ENCODE measurements at regions not wholly inside any gene's neighbourhood (a gene's known extent, or its start where the extent isn't known, plus 50 kb on each side); places are given as distances from the start of the nearest gene placed in this dataset.

DNA sequence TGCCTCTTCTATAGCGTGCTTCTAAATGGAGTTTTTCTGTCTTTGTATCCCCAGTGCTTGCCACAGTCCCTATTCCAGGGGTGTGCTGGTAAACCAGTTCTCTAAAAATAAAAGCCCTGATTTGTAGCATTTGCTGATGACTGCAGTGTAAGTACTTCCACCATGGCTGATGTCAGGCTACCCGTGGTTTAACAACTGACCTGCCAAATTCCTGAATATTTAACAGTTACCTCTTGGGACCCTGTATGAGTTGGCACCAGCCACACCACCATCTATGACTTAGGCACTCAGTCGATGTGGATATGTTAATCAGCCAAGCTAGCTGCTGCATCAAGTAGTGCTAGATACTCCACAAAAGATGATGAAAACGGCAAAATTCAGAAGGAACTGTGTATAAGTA is 94.0 kb upstream of the MTNR1B start:
- ATAC-seq (no peak), FAIRE-seq (no peak), DNase-seq (ENCODE audit: low spot score) (no peak)
- in situ Hi-C loops (cut with HindIII; ENCODE audit: extremely low pct_ligation_motif_present, low pct_unique_long_range_greater_than_20kb) (no loop called here), intact Hi-C loops (cut with micrococcal nuclease; ENCODE audit: unreplicated experiment) (no loop called here)
- no peaks in the 10 kb centered on the region for H3K4me1 ChIP-seq (ENCODE audit: insufficient read depth, low read length)
- H4K20me1 ChIP-seq (ENCODE audit: insufficient read depth, low read length) = no peaks in the 10 kb centered on the region
- H3K79me2 ChIP-seq (ENCODE audit: insufficient read depth, low read length) = no peaks in the 10 kb centered on the region
- ChIA-PET CTCF (ENCODE audit: low intra/inter-chr PET ratio, low total read pairs) (no interaction called here), POLR2A (no interaction called here)
- H3K27ac ChIP-seq (ENCODE audit: extremely low read length, insufficient read depth, low read length) = no peak overlapping the region
- no TSS peak for BruUV-seq (replicated peaks)
- H3K4me2 ChIP-seq (ENCODE audit: low read depth, low read length) = no peak overlapping the region
- H3K27me3 ChIP-seq (ENCODE audit: control insufficient read depth in 1 of 2, insufficient read depth in 2 of 2, low read length in 2 of 2) = no peaks in the 10 kb centered on the region
- H2AFZ ChIP-seq (ENCODE audit: low read length) = no peak overlapping the region
- 22% methylated on average over 4 of the region's 4 CpGs for WGBS (ENCODE audit: low lambda C conversion rate)
- no peaks in the 10 kb centered on the region for H3K36me3 ChIP-seq (replicated peaks in 1 of 2; ENCODE audit: control insufficient read depth in 1 of 2, insufficient read depth in 2 of 2, low read length in 2 of 2)
- no peak overlapping the region for H3K9ac ChIP-seq (ENCODE audit: insufficient read depth, low read depth, low read length)
- H3K4me3 ChIP-seq (replicated peaks in 1 of 3; ENCODE audit: insufficient read depth in 1 of 3, low read depth in 2 of 3, low read length in 3 of 3) = no peak overlapping the region
- H3K9me3 ChIP-seq (ENCODE audit: low read length) = no peaks in the 10 kb centered on the region
- no peak for TF ChIP-seq ZNF234 (CRISPR knock-in tag; conservative IDR thresholded peaks at IDR 0.05)
- no peak for TF ChIP-seq NKX3-1 (CRISPR knock-in tag; IDR thresholded peaks at IDR 0.05)
- no peak for TF ChIP-seq HOXA3 (CRISPR knock-in tag; IDR thresholded peaks at IDR 0.05)
- no peak for TF ChIP-seq BRCA1 (CRISPR knock-in tag; IDR thresholded peaks at IDR 0.05)
- TF ChIP-seq RXRA (CRISPR knock-in tag; IDR thresholded peaks at IDR 0.05) = no peak
- no peak for TF ChIP-seq REXO4 (CRISPR knock-in tag; IDR thresholded peaks at IDR 0.05; ENCODE audit: borderline replicate concordance)
- no peak for TF ChIP-seq KLF16 (CRISPR knock-in tag; IDR thresholded peaks at IDR 0.05)
- TF ChIP-seq, protein P1, sequence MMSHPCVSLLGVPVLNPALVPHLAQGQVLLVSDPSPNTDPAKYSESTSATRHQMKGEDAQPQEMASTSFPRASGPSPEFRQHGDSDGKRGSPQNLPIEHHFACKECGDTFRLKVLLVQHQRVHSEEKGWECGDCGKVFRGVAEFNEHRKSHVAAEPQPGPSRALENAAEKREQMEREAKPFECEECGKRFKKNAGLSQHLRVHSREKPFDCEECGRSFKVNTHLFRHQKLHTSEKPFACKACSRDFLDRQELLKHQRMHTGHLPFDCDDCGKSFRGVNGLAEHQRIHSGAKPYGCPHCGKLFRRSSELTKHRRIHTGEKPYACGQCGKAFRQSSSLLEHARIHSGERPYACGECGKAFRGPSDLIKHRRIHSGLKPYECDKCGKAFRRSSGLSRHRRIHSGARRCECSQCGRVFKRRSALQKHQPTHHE (CRISPR knock-in tag; IDR thresholded peaks at IDR 0.05; ENCODE audit: borderline replicate concordance) = no peak

DNA sequence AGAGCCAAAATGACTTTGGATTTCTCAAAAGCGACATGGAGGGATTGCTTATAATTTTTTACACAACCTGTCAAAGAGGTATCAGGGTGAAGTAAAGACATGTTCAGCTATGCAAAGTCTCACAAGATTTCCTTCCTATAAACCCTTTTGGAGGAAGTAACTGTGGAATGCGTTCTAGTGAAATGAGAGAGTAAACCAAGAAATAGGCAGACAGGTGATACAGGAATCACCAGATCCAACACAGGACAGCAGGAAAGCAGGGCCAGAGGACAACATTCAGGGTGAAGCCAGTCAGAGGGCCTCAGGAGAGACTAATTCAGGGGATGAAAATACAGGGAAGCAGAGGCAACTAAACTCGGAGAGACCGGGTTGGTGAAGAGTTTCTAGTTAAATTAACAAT is 90.4 kb upstream of the MTNR1B start:
- Histone ChIP-seq H3K27me3 (ENCODE audit: control insufficient read depth in 1 of 2, insufficient read depth in 2 of 2, low read length in 2 of 2) (no peaks in the 10 kb centered on the region), H3K36me3 (replicated peaks in 1 of 2; ENCODE audit: control insufficient read depth in 1 of 2, insufficient read depth in 2 of 2, low read length in 2 of 2) (no peaks in the 10 kb centered on the region), H4K20me1 (ENCODE audit: insufficient read depth, low read length) (no peaks in the 10 kb centered on the region), H3K4me3 (replicated peaks in 1 of 3; ENCODE audit: insufficient read depth in 1 of 3, low read depth in 2 of 3, low read length in 3 of 3) (no peak overlapping the region), H3K9me3 (ENCODE audit: low read length) (no peaks in the 10 kb centered on the region), H3K79me2 (ENCODE audit: insufficient read depth, low read length) (no peaks in the 10 kb centered on the region), H3K27ac (ENCODE audit: extremely low read length, insufficient read depth, low read length) (no peak overlapping the region), H3K9ac (ENCODE audit: insufficient read depth, low read depth, low read length) (no peak overlapping the region), H3K4me2 (ENCODE audit: low read depth, low read length) (no peak overlapping the region), H3K4me1 (ENCODE audit: insufficient read depth, low read length) (no peaks in the 10 kb centered on the region), H2AFZ (ENCODE audit: low read length) (no peak overlapping the region)
- in situ Hi-C loops (cut with HindIII; ENCODE audit: extremely low pct_ligation_motif_present, low pct_unique_long_range_greater_than_20kb) (no loop called here), intact Hi-C loops (cut with micrococcal nuclease; ENCODE audit: unreplicated experiment) (no loop called here)
- no peak for FAIRE-seq
- WGBS (ENCODE audit: low lambda C conversion rate) = 14% methylated on average over 4 of the region's 4 CpGs
- TF ChIP-seq ZNF12 (CRISPR knock-in tag; IDR thresholded peaks at IDR 0.05) = no peak
- no peak for TF ChIP-seq ZEB1 (IDR thresholded peaks at IDR 0.05; ENCODE audit: insufficient replicate concordance, low read depth)
- no peak for TF ChIP-seq DMTF1 (CRISPR knock-in tag; IDR thresholded peaks at IDR 0.05)
- TF ChIP-seq SRSF1 (optimal IDR thresholded peaks at IDR 0.05; ENCODE audit: low read depth, low read length) = no peak
- TF ChIP-seq HNRNPL (IDR thresholded peaks at IDR 0.05; ENCODE audit: low read depth, low read length) = no peak
- ChIA-PET POLR2A (no interaction called here), CTCF (ENCODE audit: low intra/inter-chr PET ratio, low total read pairs) (no interaction called here)
- no peak for ATAC-seq
- no peak for DNase-seq (ENCODE audit: low spot score)
- BruUV-seq (replicated peaks) = no TSS peak
